ENCODE measurements at regions not wholly inside any gene's neighbourhood (a gene's known extent, or its start where the extent isn't known, plus 50 kb on each side); places are given as distances from the start of the nearest gene placed in this dataset.

DNA sequence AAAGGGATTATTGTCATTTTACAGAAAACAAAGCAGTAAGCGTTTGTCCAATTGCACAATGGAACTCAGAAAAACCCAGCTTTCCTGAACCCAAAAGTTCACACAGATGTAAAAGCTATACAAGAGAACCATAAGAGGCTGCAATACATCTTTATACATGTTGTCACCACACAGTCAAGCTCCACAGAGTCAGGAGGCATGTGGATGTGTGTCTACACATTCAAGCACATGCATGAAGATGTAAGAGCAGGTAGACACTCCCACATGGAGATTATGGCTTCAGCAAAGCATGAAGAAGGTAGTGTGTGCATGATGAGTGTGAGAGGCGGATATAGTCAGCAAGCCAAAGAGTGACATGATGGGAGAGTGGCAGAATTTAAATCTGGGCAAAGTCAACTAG is 124.7 kb upstream of the THBS1 start:
- no peak for DNase-seq (ENCODE audit: low read depth in 4 of 4, low spot score in 1 of 4)

DNA sequence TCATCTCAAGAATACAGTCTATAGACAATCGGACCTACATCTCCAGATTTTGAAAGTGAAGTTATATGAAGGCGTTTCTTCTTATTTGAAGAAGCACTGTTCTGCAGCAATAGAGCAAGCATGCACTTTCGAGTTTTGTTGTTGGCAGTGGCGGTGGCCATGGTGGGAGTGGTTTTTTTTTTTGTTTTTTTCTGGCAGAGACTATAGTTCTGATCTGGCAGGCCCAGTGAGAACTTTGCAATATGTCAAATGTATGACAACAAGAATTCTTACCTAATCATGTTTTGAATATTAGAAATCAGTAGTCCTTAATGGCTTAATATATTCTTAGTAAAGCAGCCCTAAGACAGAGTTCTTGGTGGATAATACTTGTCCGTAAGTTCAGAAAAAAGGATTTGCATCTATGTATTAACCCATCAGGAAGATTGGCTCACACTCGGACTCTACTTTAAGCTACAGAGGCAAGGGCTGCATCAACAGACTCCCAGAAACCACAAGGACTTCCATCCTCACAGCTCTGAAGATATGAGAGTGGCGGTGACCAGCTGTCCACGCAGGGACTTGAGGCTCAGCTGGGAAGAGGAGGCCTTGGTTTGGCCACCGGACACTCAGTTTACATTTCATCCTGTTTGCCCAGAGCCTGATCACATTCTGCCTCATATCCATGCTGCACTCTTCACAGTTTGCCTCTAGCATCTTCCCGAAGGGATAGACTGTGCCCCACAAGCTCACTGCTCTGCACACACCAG is 124.1 kb upstream of the THBS1 start:
- DNase-seq (ENCODE audit: low read depth in 4 of 4, low spot score in 1 of 4) = no peak

DNA sequence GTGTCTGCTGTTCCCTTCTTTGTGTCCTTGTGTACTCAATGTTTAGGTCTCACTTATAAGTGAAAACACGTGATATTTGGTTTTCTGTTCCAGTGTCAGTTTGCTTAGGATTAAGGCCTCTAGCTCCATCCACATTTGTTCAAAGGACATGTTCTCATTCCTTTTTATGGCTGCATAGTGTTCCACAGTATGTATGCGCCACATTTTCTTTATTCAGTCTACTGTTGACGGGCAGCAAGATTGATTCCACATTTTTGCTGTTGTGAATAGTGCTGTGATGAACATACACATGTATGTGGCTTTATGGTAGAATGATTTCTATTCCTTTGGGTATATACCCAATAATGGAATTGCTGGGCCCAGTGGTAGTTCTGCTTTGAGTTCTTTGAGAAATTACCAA is 122.7 kb upstream of the THBS1 start:
- DNase-seq (ENCODE audit: low read depth in 4 of 4, low spot score in 1 of 4) = no peak

GRCh38 chr15:39459548-39459947 is 121.3 kb upstream of the THBS1 start:
- DNase-seq (ENCODE audit: low read depth in 4 of 4, low spot score in 1 of 4) = no peak

DNA sequence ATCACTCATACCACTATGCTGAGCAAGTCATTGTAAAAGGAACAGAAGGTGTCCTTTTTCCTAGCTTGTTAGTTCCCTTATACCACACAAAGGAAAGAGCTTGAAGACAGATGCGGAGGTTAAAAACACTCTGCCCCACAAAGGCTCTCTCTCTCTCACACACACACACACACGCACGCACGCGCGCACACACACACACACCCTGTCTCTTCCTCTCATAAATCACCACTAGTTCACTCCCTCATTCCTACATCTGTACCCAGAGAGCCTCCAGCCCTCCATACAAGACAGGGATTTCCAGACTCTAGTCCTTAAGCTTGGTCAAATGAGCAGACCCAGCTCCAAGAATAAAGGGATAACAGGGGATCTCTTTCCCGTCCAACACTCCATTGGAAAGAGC is 120.1 kb upstream of the THBS1 start:
- DNase-seq (ENCODE audit: low read depth in 4 of 4, low spot score in 1 of 4) = no peak

- no peak for DNase-seq (ENCODE audit: low read depth in 4 of 4, low spot score in 1 of 4)
Observed at GRCh38 chr15:39461536-39462130, 119.2 kb upstream of the THBS1 start.

GRCh38 chr15:39462691-39463090 is 118.2 kb upstream of the THBS1 start:
- DNase-seq (ENCODE audit: low read depth in 4 of 4, low spot score in 1 of 4) = no peak

GRCh38 chr15:39465843-39466749 is 114.8 kb upstream of the THBS1 start:
- no peak for DNase-seq (ENCODE audit: low read depth in 4 of 4, low spot score in 1 of 4)

DNA sequence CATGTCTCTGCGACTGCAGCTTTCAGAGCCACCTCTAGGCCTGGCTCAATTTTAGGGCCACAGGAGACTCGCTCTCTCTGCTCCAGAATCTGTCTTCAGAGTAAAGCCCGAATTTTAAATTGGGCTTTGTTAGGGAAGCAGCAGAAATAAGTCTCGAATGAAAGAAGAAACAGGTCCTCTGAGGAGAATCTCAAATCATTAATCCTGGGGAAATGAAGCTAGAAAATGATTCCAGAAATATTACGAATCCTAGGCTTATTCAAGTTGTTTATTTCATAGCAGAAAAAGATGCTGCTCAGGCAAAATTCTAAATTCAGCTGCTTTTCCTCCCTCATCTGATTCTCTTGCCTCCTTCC is 114.2 kb upstream of the THBS1 start:
- DNase-seq (ENCODE audit: low read depth in 4 of 4, low spot score in 1 of 4) = no peak

DNA sequence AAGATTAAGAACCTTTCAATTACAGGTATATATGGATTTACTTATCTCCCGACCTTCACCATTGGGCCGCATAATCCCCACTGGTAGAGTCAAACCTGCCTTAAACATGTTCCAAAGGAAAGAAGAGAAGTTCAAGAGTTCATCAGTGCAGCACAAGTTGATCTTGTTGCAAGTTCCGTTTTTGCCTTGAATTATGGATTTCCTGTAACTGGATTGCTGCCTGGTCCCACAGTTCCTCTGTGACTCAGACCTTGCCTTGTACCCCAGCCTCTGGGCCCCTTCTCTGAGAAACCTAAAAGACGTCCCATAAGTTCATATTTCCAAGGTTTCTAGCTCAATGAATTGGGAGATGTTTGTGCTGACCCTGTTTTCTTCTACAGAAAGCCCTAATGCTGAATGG is 112.5 kb upstream of the THBS1 start:
- no peak for DNase-seq (ENCODE audit: low read depth in 4 of 4, low spot score in 1 of 4)

- no peak for DNase-seq (ENCODE audit: low read depth in 4 of 4, low spot score in 1 of 4)
Observed at GRCh38 chr15:39468828-39469227, 112.1 kb upstream of the THBS1 start.

DNA sequence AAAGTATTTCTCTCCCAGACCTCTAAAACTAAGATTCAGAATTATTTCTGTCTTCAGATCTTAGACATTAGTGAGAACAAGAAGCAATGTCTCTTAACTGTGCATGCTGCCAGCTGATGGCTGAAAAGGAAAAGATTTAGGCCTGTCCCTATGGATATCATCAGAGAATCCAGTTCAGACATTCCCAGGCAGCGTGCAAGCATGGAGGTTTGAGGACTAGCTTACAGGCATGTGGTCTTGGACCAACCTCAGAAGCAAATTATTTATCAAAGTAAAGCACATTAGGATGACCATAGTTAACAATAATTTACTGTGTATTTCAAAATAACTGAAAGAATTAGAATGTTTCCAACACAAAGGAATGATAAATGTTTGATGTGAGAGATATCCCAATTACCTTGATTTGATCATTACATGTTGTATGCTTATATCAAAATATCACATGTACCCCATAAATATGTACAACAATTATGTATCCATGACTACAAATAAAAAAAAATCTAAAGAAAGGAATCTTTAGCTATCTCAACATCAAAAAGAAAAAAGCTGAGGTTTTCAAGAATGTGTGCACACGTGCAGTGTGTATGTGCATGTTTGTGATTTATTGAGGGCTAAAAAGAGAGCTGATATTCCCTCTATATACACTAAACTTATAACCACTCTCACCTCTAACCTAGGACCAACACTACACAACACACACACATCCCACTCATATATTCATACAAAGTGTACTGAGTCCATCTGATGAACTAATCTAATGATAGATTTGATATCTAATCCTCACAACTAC is 108.9 kb upstream of the THBS1 start:
- DNase-seq (ENCODE audit: low read depth in 4 of 4, low spot score in 1 of 4) = no peak

GRCh38 chr15:39472621-39473297 is 108.1 kb upstream of the THBS1 start:
- DNase-seq (ENCODE audit: low read depth in 4 of 4, low spot score in 1 of 4) = no peak

DNA sequence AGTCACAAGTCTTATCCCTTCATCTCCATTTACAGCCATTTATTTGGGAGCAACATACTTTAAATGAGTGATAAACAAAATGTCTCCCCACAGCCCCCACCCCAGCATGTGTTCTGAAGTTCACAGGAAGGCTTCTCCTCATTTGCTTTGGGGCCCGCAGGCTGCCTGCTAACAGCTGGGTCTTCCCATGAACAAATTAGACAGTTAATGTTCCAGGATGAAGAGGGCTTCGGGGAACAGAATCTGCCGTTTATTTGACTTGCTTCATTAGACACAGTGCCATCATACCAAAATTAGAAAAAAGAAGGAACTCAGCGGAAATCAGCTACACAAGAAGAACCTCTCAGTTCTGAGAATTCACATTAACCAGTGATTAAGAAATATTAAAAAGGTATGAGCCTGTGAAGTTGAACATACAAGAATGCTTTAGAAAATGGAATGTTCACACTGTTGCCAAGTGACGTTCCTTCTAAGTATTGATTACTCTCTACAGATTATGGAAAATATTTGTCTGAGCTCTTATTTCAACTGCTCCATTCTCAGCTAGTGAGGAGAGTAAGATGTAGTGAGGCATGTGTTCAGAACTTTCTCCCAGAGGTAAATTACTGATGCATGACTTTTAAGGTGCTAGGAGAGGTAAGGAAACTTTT is 107.5 kb upstream of the THBS1 start:
- no peak for DNase-seq (ENCODE audit: low read depth in 4 of 4, low spot score in 1 of 4)

DNA sequence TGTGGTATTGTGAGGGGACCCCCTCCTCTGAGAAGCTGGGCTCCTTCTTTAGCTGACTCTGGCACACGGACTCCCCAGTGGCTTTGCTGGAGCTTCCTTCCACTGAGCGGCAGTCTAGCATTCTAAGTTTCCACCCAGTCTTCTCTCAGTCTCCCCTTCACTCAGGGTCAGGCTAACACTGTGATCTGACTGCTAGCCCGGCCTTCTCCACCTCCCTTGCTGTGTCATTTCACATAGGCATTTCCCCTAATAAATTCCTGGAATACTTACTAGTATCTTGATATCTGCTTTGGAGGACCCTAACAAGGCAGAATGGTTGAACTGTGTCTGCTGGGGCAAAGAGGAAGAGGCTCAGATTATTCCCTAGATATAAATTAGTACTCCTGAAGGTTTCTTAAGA is 106.2 kb upstream of the THBS1 start:
- no peak for DNase-seq (ENCODE audit: low read depth in 4 of 4, low spot score in 1 of 4)

DNA sequence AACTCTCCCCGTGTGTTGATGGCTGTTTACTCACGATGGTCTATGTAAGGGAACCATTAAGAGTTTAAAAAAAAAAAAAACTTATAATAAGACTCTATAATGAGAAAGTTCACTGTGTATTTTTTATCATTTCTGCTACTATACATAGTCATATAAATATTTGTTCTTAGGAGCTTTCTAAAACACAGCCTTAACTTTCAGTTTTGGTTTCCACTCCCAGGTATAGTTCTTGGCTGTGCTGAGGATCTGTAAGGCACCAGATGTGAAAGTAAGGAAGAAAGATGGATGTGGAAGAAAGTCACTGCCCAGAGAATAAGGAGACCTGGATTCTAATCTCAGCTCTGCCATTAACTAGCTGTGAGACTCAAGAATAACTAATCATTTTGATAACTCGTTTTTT is 101.9 kb upstream of the THBS1 start:
- DNase-seq (ENCODE audit: low read depth in 4 of 4, low spot score in 1 of 4) = no peak

- DNase-seq (ENCODE audit: low read depth in 4 of 4, low spot score in 1 of 4) = no peak
Observed at GRCh38 chr15:39479911-39480310, 101.0 kb upstream of the THBS1 start.

DNA sequence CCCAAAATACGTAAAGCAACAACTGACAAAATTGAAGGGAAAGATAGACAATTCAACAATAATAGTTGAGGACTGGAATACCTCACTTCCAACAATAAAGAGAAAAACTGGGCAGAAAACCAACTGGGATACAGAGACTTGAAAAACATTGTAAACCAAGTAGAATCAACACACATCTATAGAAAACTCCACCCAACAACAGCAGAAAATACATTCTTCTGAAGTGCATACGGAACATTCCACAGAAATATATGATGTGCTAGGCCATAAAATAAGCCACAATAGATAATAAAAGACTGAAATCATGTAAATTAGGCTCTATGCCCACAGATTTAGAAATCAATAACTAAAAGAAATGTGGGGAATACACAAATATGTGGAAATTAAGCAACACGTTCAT is 98.4 kb upstream of the THBS1 start:
- no peak for DNase-seq (ENCODE audit: low read depth in 4 of 4, low spot score in 1 of 4)

GRCh38 chr15:39486621-39487457 is 94.0 kb upstream of the THBS1 start:
- no peak for DNase-seq (ENCODE audit: low read depth in 4 of 4, low spot score in 1 of 4)

DNA sequence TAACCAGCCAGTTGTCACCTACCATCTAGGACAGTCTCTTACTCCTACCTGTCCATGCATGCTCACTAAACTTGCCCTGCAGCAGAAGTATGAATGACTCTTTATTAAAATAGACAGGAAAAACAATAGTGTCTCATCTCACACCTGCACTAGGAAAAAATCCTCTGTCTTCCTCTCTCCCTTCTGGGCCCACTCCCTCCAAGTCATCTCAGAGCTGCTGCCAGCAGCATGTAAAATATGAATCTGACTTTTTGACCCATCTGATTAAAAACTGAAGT is 93.5 kb upstream of the THBS1 start:
- DNase-seq (ENCODE audit: low read depth in 4 of 4, low spot score in 1 of 4) = no peak

Measured in stimulated activated CD4-positive, alpha-beta T cell treated with anti-CD3 and anti-CD28 coated beads, Interleukin-1b, Interleukin-23, amount 100 ng/mL, for 24 hours (primary cell).